HUES64 (cell line): ENCODE measurements at regions not wholly inside any gene's neighbourhood (a gene's known extent, or its start where the extent isn't known, plus 50 kb on each side); places are given as distances from the start of the nearest gene placed in this dataset.
"Not testable (repeated sequence)": the region's sequence is repeated elsewhere in the genome, so short reads cannot be mapped to it uniquely, and the experiment has no call there.

Source experiments
- H3K27ac ChIP-seq: 2 replicates; pipeline ENCODE4 v1.7.0; 2013; ENCODE audit warnings: low read depth, low read length, inconsistent platforms
- H3K27me3 ChIP-seq: 2 replicates; pipeline ENCODE4 v1.6.1; 2013; ENCODE audit warnings: mild to moderate bottlenecking, low read length; ENCODE audit not compliant: insufficient read depth
- H3K36me3 ChIP-seq: 2 replicates; pipeline ENCODE4 v1.6.1; 2013; ENCODE audit warnings: mild to moderate bottlenecking, low read length; ENCODE audit not compliant: insufficient read depth
- H3K4me1 ChIP-seq: 2 replicates; pipeline ENCODE4 v1.6.1; 2013; ENCODE audit warnings: mild to moderate bottlenecking, low read length, moderate library complexity; ENCODE audit not compliant: insufficient read depth
- H3K4me3 ChIP-seq: 2 replicates; pipeline ENCODE4 v1.5.1; 2013; ENCODE audit warnings: mild to moderate bottlenecking, low read length, moderate library complexity
- H3K9ac ChIP-seq: 2 replicates; pipeline ENCODE4 v1.6.1; 2013; ENCODE audit warnings: mild to moderate bottlenecking, low read depth, low read length
- H3K9me3 ChIP-seq: 2 replicates; pipeline ENCODE4 v1.6.1; 2013; ENCODE audit warnings: low read depth, low read length; ENCODE audit not compliant: insufficient read depth
- WGBS: fragments of 150-250, 120-280 bp; methylation state at CpG from one replicate; pipeline ENCODE4 v1.1.7; 2013; ENCODE audit warnings: missing lambda C conversion rate; 5-methylcytosine and 5-hydroxymethylcytosine counted together

GRCh38 chrX:138791551-138791950, 80.0 kb upstream of the FGF13 start:
- H3K4me3 ChIP-seq = no peak overlapping the region
- no peaks in the 10 kb centered on the region for H3K36me3 ChIP-seq
- no peaks in the 10 kb centered on the region for H3K27me3 ChIP-seq
- no peaks in the 10 kb centered on the region for H3K9me3 ChIP-seq
- WGBS = no CpG with 5 or more reads among the region's 1 CpG
- no peaks in the 10 kb centered on the region for H3K4me1 ChIP-seq
- no peak overlapping the region for H3K9ac ChIP-seq
- H3K27ac ChIP-seq = no peak overlapping the region

- H3K27ac ChIP-seq = no peak overlapping the region
- no peaks in the 10 kb centered on the region for H3K9me3 ChIP-seq
- no peaks in the 10 kb centered on the region for H3K27me3 ChIP-seq
Observed at GRCh38 chrX:138788771-138789170, 77.3 kb upstream of the FGF13 start.

GRCh38 chrX:138778576-138778909, 67.0 kb upstream of the FGF13 start:
- WGBS = 64% methylated on average over 9 of the region's 14 CpGs
- not testable (repeated sequence) for H3K4me1 ChIP-seq, H3K4me3 ChIP-seq

More at GRCh38 chrX:138788771-138789170, 77.3 kb upstream of the FGF13 start:
- H3K9ac ChIP-seq = no peak overlapping the region
- H3K4me3 ChIP-seq = no peak overlapping the region
- no peaks in the 10 kb centered on the region for H3K36me3 ChIP-seq
- H3K4me1 ChIP-seq = no peaks in the 10 kb centered on the region

GRCh38 chrX:138777908-138778575, 66.5 kb upstream of the FGF13 start:
- 90% methylated on average over 14 of the region's 15 CpGs for WGBS
- H3K4me3 ChIP-seq, H3K36me3 ChIP-seq, H3K9me3 ChIP-seq, H3K27me3 ChIP-seq, H3K9ac ChIP-seq, H3K4me1 ChIP-seq, H3K27ac ChIP-seq: not testable (repeated sequence)

More at GRCh38 chrX:138778576-138778909, 67.0 kb upstream of the FGF13 start:
- not testable (repeated sequence) for H3K36me3 ChIP-seq, H3K9me3 ChIP-seq, H3K27me3 ChIP-seq, H3K9ac ChIP-seq, H3K27ac ChIP-seq

- WGBS = 80% methylated on average over 3 of the region's 3 CpGs
- H3K4me1 ChIP-seq = no peaks in the 10 kb centered on the region
- no peak overlapping the region for H3K4me3 ChIP-seq
- H3K9ac ChIP-seq = no peak overlapping the region
- no peaks in the 10 kb centered on the region for H3K27me3 ChIP-seq
- no peaks in the 10 kb centered on the region for H3K36me3 ChIP-seq
- H3K27ac ChIP-seq = no peak overlapping the region
- H3K9me3 ChIP-seq = no peaks in the 10 kb centered on the region
Observed at GRCh38 chrX:138777230-138777629, 65.7 kb upstream of the FGF13 start.

- no peaks in the 10 kb centered on the region for H3K27me3 ChIP-seq
- H3K36me3 ChIP-seq = no peaks in the 10 kb centered on the region
- WGBS = 42% methylated on average over 5 of the region's 5 CpGs
- H3K27ac ChIP-seq = no peak overlapping the region
- H3K9me3 ChIP-seq = no peaks in the 10 kb centered on the region
- H3K9ac ChIP-seq = no peak overlapping the region
- H3K4me1 ChIP-seq = no peaks in the 10 kb centered on the region; the same call in 1 of the 2 replicates
- no peak overlapping the region for H3K4me3 ChIP-seq
Observed at GRCh38 chrX:138775517-138775916, 64.0 kb upstream of the FGF13 start.

GRCh38 chrX:138771047-138771446, 59.5 kb upstream of the FGF13 start:
- H3K4me3 ChIP-seq = no peak overlapping the region
- no peaks in the 10 kb centered on the region; the same call in 1 of the 2 replicates for H3K4me1 ChIP-seq
- no peak overlapping the region for H3K9ac ChIP-seq
- H3K27ac ChIP-seq = no peak overlapping the region
- no peaks in the 10 kb centered on the region for H3K36me3 ChIP-seq
- no peaks in the 10 kb centered on the region for H3K9me3 ChIP-seq
- WGBS = no CpG with 5 or more reads among the region's 2 CpGs
- no peaks in the 10 kb centered on the region for H3K27me3 ChIP-seq

- Histone ChIP-seq H3K27me3 (no peaks in the 10 kb centered on the region), H3K9ac (no peak overlapping the region), H3K36me3 (no peaks in the 10 kb centered on the region), H3K9me3 (no peaks in the 10 kb centered on the region), H3K4me3 (no peak overlapping the region), H3K27ac (no peak overlapping the region), H3K4me1 (no peaks in the 10 kb centered on the region; the same call in 1 of the 2 replicates)
- WGBS = 100% methylated on average over 1 of the region's 2 CpGs
Observed at GRCh38 chrX:138769918-138770317, 58.4 kb upstream of the FGF13 start.

- Histone ChIP-seq H3K36me3 (no peaks in the 10 kb centered on the region), H3K27me3 (no peaks in the 10 kb centered on the region), H3K9ac (no peak overlapping the region), H3K9me3 (no peaks in the 10 kb centered on the region), H3K4me3 (no peak overlapping the region), H3K27ac (no peak overlapping the region), H3K4me1 (no peaks in the 10 kb centered on the region)
- 88% methylated on average over 1 of the region's 1 CpG for WGBS
Observed at GRCh38 chrX:138765051-138765450, 53.5 kb upstream of the FGF13 start.

GRCh38 chrX:138763761-138764160, 52.2 kb upstream of the FGF13 start:
- H3K9ac ChIP-seq = no peak overlapping the region
- H3K4me1 ChIP-seq = no peaks in the 10 kb centered on the region
- no peaks in the 10 kb centered on the region for H3K27me3 ChIP-seq
- 86% methylated on average over 3 of the region's 3 CpGs for WGBS
- H3K36me3 ChIP-seq = no peaks in the 10 kb centered on the region
- H3K4me3 ChIP-seq = no peak overlapping the region
- H3K9me3 ChIP-seq = no peaks in the 10 kb centered on the region
- H3K27ac ChIP-seq = no peak overlapping the region

GRCh38 chrX:138761380-138761779, 49.9 kb upstream of the FGF13 start:
- no peaks in the 10 kb centered on the region for H3K4me1 ChIP-seq
- no peaks in the 10 kb centered on the region for H3K27me3 ChIP-seq
- no peak overlapping the region for H3K9ac ChIP-seq
- no peak overlapping the region for H3K27ac ChIP-seq
- no peak overlapping the region for H3K4me3 ChIP-seq
- WGBS = 96% methylated on average over 3 of the region's 3 CpGs
- no peaks in the 10 kb centered on the region for H3K36me3 ChIP-seq
- no peaks in the 10 kb centered on the region for H3K9me3 ChIP-seq
